ENCODE measurements at regions not wholly inside any gene's neighbourhood (a gene's known extent, or its start where the extent isn't known, plus 50 kb on each side); places are given as distances from the start of the nearest gene placed in this dataset.

DNA sequence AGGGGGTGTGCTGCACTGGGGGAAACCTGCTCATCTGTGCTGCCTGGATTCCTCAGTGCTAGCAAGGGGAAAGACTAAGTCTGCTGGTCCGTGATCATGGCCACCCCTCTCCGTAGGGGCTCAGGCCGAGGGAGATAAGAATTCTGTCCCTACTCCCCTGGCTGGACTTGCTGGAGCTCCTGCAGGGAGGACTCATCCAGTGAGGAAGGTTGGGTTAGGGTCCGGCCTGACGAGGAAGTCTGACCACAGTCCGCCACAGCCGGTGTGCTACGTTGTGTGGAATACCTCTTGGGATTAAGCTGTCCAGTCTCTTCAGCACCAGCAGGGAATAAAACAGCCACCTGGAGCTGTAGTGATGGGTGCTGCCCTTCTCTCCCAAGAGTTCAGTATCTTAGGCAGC is 1309.1 kb upstream of the CADM2 start:
- TF ChIP-seq, protein P1, sequence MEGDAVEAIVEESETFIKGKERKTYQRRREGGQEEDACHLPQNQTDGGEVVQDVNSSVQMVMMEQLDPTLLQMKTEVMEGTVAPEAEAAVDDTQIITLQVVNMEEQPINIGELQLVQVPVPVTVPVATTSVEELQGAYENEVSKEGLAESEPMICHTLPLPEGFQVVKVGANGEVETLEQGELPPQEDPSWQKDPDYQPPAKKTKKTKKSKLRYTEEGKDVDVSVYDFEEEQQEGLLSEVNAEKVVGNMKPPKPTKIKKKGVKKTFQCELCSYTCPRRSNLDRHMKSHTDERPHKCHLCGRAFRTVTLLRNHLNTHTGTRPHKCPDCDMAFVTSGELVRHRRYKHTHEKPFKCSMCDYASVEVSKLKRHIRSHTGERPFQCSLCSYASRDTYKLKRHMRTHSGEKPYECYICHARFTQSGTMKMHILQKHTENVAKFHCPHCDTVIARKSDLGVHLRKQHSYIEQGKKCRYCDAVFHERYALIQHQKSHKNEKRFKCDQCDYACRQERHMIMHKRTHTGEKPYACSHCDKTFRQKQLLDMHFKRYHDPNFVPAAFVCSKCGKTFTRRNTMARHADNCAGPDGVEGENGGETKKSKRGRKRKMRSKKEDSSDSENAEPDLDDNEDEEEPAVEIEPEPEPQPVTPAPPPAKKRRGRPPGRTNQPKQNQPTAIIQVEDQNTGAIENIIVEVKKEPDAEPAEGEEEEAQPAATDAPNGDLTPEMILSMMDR (conservative IDR thresholded peaks at IDR 0.05 in 1 of 2, IDR thresholded peaks at IDR 0.05 in 1 of 2; ENCODE audit: low read depth in 1 of 2, low read length in 2 of 2) = no peak
- no peak for TF ChIP-seq EZH2 (IDR thresholded peaks at IDR 0.05; ENCODE audit: low read length, missing control alignments)

All from fibroblast of lung (primary cell).